OCI-LY3 (cell line): ENCODE measurements at regions not wholly inside any gene's neighbourhood (a gene's known extent, or its start where the extent isn't known, plus 50 kb on each side); places are given as distances from the start of the nearest gene placed in this dataset.

Source experiments
- H2AFZ ChIP-seq: fragments of 200-600, 300-600 bp; shearing (Covaris generic); 2 replicates; pipeline ENCODE4 v1.6.0; 2014; ENCODE audit warnings: antibody characterized with exemption, low read depth, low read length
- H3K27ac ChIP-seq: fragments of 200-600, 300-600 bp; sonication (generic); 2 replicates; pipeline ENCODE4 v1.5.1; 2014; ENCODE audit warnings: mild to moderate bottlenecking, low read length, moderate library complexity, mixed read lengths
- H3K27me3 ChIP-seq: fragments of 200-600, 300-600 bp; sonication (generic); 2 replicates; pipeline ENCODE4 v1.6.1; 2014; ENCODE audit warnings: low read depth, low read length, mixed read lengths
- H3K36me3 ChIP-seq: fragments of 200-600, 300-600 bp; sonication (generic); replicated peaks from 2 replicates; pipeline ENCODE3; 2014; ENCODE audit warnings: low read depth, low read length, mixed read lengths
- H3K4me1 ChIP-seq: fragments of 300-600, 200-600 bp; sonication (generic); 2 replicates; pipeline ENCODE4 v1.6.1; 2014; ENCODE audit warnings: low read length, mixed read lengths
- H3K4me2 ChIP-seq: fragments of 200-600, 300-600 bp; sonication (generic); 2 replicates; pipeline ENCODE4 v1.6.1; 2014; ENCODE audit warnings: low read length, mixed read lengths
- H3K4me3 ChIP-seq: fragments of 300-600, 200-600 bp; sonication (generic); 2 replicates; pipeline ENCODE4 v1.5.1; 2014; ENCODE audit warnings: antibody characterized with exemption, mild to moderate bottlenecking, low read length, moderate library complexity
- H3K79me2 ChIP-seq: fragments of 300-600, 200-600 bp; shearing (Covaris generic); 2 replicates; pipeline ENCODE4 v1.6.1; 2014; ENCODE audit warnings: mild to moderate bottlenecking, low read length, mixed read lengths
- H3K9ac ChIP-seq: fragments of 300-600, 200-600 bp; shearing (Covaris generic); 2 replicates; pipeline ENCODE4 v1.6.0; 2014; ENCODE audit warnings: mild to moderate bottlenecking, low read length, moderate library complexity
- H3K9me3 ChIP-seq: fragments of 200-600, 300-600 bp; shearing (Covaris generic); 2 replicates; pipeline ENCODE4 v1.6.1; 2014; ENCODE audit warnings: low read length, mixed read lengths; ENCODE audit not compliant: insufficient read depth
- H4K20me1 ChIP-seq: fragments of 200-600, 300-600 bp; sonication (generic); 2 replicates; pipeline ENCODE4 v1.6.1; 2016; ENCODE audit warnings: low read length, mixed read lengths; ENCODE audit not compliant: insufficient read depth
- EZH2phosphoT487 ChIP-seq: fragments of 200-600 bp; shearing (Covaris generic); IDR thresholded peaks from 2 replicates; pipeline ENCODE4 v1.6.1; 2018; ENCODE audit warnings: antibody characterized with exemption, mixed run types, low read depth
- TF ChIP-seq, protein P1 (sequence below): fragments of 200-600, 300-600 bp; sonication (generic); IDR thresholded peaks from 2 replicates; pipeline ENCODE4 v1.5.1; 2014; ENCODE audit warnings: antibody characterized with exemption, low read length, low read depth

DNA sequence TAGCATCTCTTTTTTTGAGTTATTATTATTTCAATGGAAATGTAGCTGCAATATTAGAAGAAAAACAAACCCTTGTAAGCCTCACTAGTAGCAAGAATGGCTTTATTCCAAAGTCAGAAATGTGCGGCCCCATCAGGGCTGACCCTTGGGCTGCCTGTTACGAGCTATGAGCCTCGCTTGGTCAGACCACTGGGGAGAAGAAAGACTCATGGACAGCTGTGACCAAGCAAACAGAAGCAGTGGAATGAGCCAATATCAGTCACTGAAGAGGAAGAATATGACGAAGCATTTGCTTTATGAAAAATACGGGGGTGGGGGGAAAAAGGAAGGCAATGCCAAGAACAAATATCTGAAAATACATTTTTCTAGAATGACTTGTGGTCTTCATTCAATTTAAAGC lies 504.5 kb downstream of the LMO4 start:
- no peak overlapping the region for H3K27ac ChIP-seq
- no peak for TF ChIP-seq EZH2phosphoT487
- TF ChIP-seq, protein P1, sequence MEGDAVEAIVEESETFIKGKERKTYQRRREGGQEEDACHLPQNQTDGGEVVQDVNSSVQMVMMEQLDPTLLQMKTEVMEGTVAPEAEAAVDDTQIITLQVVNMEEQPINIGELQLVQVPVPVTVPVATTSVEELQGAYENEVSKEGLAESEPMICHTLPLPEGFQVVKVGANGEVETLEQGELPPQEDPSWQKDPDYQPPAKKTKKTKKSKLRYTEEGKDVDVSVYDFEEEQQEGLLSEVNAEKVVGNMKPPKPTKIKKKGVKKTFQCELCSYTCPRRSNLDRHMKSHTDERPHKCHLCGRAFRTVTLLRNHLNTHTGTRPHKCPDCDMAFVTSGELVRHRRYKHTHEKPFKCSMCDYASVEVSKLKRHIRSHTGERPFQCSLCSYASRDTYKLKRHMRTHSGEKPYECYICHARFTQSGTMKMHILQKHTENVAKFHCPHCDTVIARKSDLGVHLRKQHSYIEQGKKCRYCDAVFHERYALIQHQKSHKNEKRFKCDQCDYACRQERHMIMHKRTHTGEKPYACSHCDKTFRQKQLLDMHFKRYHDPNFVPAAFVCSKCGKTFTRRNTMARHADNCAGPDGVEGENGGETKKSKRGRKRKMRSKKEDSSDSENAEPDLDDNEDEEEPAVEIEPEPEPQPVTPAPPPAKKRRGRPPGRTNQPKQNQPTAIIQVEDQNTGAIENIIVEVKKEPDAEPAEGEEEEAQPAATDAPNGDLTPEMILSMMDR, result no peak
- H3K4me2 ChIP-seq, result no peak overlapping the region
- H3K9me3 ChIP-seq, result no peaks in the 10 kb centered on the region
- H3K27me3 ChIP-seq, result no peaks in the 10 kb centered on the region
- H3K9ac ChIP-seq, result no peak overlapping the region
- H3K4me3 ChIP-seq, result no peak overlapping the region
- no peaks in the 10 kb centered on the region for H3K36me3 ChIP-seq
- peaks cover 16% of the 10 kb centered on the region for H3K4me1 ChIP-seq
- H3K79me2 ChIP-seq, result no peaks in the 10 kb centered on the region
- H2AFZ ChIP-seq, result no peak overlapping the region
- no peaks in the 10 kb centered on the region for H4K20me1 ChIP-seq

DNA sequence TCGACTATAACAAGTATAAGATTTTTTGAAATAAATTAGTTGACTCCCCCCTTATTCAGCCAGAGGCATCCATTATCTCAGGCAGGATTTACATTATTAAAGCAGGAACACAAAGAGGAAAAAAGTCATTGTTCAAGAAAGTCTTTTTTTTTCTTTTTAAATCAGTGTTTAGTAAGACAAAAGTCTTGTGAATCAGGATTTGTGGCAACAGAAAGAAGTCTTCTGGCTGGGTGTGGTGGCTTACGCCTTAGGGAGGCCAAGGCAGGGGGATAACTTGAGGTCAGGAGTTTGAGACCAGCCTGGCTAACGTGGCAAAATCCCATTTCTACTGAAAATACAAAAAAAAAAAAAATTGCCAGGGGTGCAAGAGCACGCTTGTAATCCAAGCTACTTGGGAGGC lies 505.5 kb downstream of the LMO4 start:
- H4K20me1 ChIP-seq, result no peaks in the 10 kb centered on the region
- H3K4me1 ChIP-seq, result peaks cover 16% of the 10 kb centered on the region
- H3K9me3 ChIP-seq, result no peaks in the 10 kb centered on the region
- no peak overlapping the region for H3K4me3 ChIP-seq
- H3K27me3 ChIP-seq, result no peaks in the 10 kb centered on the region
- H3K27ac ChIP-seq, result no peak overlapping the region
- no peak overlapping the region for H3K4me2 ChIP-seq
- H3K36me3 ChIP-seq, result no peaks in the 10 kb centered on the region
- no peak for TF ChIP-seq EZH2phosphoT487
- TF ChIP-seq, protein P1, result no peak
- no peaks in the 10 kb centered on the region for H3K79me2 ChIP-seq
- H2AFZ ChIP-seq, result no peak overlapping the region
- H3K9ac ChIP-seq, result no peak overlapping the region

DNA sequence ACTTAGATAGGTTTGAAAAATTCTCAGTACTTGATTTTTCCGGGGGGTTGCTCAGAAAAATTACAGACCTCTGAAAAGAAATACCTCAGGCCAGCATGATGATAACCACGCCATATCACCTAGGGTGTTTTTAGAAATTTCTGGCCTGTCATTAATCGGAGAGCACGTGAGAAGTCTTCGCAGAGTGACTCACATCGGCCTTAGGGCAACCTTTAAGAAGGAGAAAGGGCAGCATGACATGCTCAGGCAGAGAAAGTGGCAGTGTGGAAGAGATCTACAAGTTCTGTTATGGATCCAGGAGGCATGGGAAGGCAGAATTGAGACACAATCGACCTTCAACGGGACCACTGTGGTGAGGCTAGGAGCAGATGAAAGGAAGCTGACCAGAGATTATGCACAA lies 506.3 kb downstream of the LMO4 start:
- Histone ChIP-seq H3K9ac (no peak overlapping the region), H3K4me2 (no peak overlapping the region), H4K20me1 (no peaks in the 10 kb centered on the region), H3K4me1 (peaks cover 8% of the 10 kb centered on the region), H2AFZ (no peak overlapping the region), H3K9me3 (no peaks in the 10 kb centered on the region), H3K27me3 (no peaks in the 10 kb centered on the region), H3K79me2 (no peaks in the 10 kb centered on the region), H3K4me3 (no peak overlapping the region), H3K36me3 (no peaks in the 10 kb centered on the region), H3K27ac (no peak overlapping the region)
- TF ChIP-seq EZH2phosphoT487, result no peak
- TF ChIP-seq, protein P1, result no peak

DNA sequence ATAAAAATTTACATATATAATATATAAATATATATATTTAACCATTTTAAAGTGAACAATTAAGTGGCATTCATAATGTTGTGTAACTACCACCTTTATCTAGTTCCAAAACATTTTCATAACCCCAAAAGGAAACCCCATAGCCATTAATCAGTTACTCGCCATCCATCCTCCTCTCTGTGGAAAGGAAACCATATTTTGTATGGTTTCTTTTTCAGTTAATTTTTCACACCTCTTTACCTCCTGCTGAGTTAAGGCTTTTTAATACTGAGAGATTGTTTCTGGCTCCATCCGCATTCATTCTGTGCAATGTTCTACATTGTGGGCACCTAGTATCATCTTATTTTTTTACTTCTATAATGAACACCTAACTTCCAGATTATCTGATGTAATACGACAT lies 512.1 kb downstream of the LMO4 start:
- no peak overlapping the region for H3K9ac ChIP-seq
- no peaks in the 10 kb centered on the region for H3K27me3 ChIP-seq
- H2AFZ ChIP-seq, result no peak overlapping the region
- no peaks in the 10 kb centered on the region for H3K36me3 ChIP-seq
- H3K4me3 ChIP-seq, result no peak overlapping the region
- no peak overlapping the region for H3K4me2 ChIP-seq
- H3K4me1 ChIP-seq, result peaks cover 8% of the 10 kb centered on the region
- H3K9me3 ChIP-seq, result no peaks in the 10 kb centered on the region
- TF ChIP-seq, protein P1, result no peak
- TF ChIP-seq EZH2phosphoT487, result no peak
- H3K27ac ChIP-seq, result no peak overlapping the region
- no peaks in the 10 kb centered on the region for H4K20me1 ChIP-seq
- no peaks in the 10 kb centered on the region for H3K79me2 ChIP-seq
